ENCODE measurements at regions not wholly inside any gene's neighbourhood (a gene's known extent, or its start where the extent isn't known, plus 50 kb on each side); places are given as distances from the start of the nearest gene placed in this dataset.

DNA sequence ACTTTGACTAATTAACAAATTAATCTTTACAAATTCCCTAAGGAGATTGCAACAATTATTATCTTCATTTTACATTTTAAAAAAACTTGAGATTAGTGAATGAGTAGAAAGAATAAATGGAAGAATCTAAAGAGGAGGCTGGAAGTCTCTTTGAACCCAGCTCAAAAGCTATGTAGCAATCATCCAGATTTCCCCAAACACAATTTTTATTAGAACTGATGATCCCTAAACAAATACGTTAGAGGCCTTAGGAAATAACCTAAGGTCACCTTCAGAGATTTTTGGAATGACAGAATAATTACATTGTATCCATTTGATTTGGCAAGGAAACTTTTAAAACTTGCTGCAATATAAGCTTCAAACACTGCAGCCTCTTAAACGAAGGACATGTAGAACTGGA lies 242.4 kb upstream of the LYPLAL1 start:
- TF ChIP-seq, protein P1, sequence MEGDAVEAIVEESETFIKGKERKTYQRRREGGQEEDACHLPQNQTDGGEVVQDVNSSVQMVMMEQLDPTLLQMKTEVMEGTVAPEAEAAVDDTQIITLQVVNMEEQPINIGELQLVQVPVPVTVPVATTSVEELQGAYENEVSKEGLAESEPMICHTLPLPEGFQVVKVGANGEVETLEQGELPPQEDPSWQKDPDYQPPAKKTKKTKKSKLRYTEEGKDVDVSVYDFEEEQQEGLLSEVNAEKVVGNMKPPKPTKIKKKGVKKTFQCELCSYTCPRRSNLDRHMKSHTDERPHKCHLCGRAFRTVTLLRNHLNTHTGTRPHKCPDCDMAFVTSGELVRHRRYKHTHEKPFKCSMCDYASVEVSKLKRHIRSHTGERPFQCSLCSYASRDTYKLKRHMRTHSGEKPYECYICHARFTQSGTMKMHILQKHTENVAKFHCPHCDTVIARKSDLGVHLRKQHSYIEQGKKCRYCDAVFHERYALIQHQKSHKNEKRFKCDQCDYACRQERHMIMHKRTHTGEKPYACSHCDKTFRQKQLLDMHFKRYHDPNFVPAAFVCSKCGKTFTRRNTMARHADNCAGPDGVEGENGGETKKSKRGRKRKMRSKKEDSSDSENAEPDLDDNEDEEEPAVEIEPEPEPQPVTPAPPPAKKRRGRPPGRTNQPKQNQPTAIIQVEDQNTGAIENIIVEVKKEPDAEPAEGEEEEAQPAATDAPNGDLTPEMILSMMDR (IDR thresholded peaks at IDR 0.05; ENCODE audit: low read depth, low read length) = no peak
- TF ChIP-seq, protein P2, sequence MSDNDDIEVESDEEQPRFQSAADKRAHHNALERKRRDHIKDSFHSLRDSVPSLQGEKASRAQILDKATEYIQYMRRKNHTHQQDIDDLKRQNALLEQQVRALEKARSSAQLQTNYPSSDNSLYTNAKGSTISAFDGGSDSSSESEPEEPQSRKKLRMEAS (IDR thresholded peaks at IDR 0.05; ENCODE audit: low read depth, low read length) = no peak
- TF ChIP-seq POLR2A (IDR thresholded peaks at IDR 0.05; ENCODE audit: extremely low read depth, insufficient read length) (no peak), MYC (IDR thresholded peaks at IDR 0.05; ENCODE audit: low read depth, low read length) (no peak)

All from NB4 (cell line).